ENCODE measurements at regions not wholly inside any gene's neighbourhood (a gene's known extent, or its start where the extent isn't known, plus 50 kb on each side); places are given as distances from the start of the nearest gene placed in this dataset.

DNA sequence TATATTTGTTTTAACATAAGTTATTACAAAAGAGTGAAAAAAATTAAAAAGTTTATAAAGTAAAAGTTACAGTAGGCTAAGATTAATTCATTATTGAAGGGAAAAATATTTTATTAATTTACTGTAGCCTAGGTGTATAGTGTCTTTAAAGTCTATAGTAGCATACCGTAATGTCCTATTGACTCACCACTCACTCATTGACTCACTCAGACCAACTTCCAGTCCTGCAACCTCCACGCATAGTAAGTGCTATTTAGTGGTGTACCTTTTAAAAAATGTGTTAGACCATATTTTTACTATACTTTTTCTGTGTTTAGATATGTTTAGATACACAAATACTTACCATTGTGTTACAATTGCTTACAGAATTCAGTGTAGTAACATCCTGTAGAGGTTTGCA, 841.1 kb downstream of the CENPC start:
- TF ChIP-seq ZNF318 (CRISPR knock-in tag; IDR thresholded peaks at IDR 0.05) = no peak
- TF ChIP-seq HCFC1 (IDR thresholded peaks at IDR 0.05; ENCODE audit: low read depth, low read length) = no peak
- TF ChIP-seq HNRNPLL (IDR thresholded peaks at IDR 0.05; ENCODE audit: low read depth, low read length, poor library complexity, severe bottlenecking) = no peak
- no peak for TF ChIP-seq ZBTB33 (CRISPR knock-in tag; IDR thresholded peaks at IDR 0.05)
- no peak for TF ChIP-seq ZNF766 (CRISPR knock-in tag; IDR thresholded peaks at IDR 0.05; ENCODE audit: borderline replicate concordance)
- TF ChIP-seq CHD2 (IDR thresholded peaks at IDR 0.05; ENCODE audit: low read depth, low read length) = no peak
- TF ChIP-seq PHF8 (CRISPR knock-in tag; IDR thresholded peaks at IDR 0.05) = no peak
- TF ChIP-seq CTCF (CRISPR knock-in tag; IDR thresholded peaks at IDR 0.05) = no peak

Data from HepG2 (cell line).